Heart right ventricle (tissue), 16 donors: ENCODE measurements at regions not wholly inside any gene's neighbourhood (a gene's known extent, or its start where the extent isn't known, plus 50 kb on each side); places are given as distances from the start of the nearest gene placed in this dataset.

Source experiments
- ATAC-seq, 8 donors: fragments of 200-7000 bp; cut with Tn5 transposase; one replicate each; pipeline ENCODE4 v1.9.1; 2020; ENCODE audit warnings: mild to moderate bottlenecking in 8 of 8, moderate library complexity in 8 of 8, moderate number of reproducible peaks in 1 of 8
- DNase-seq, 2 donors: peaks; one replicate each; pipeline ENCODE4 v3.0.0-alpha.2; 2020
- H3K27ac ChIP-seq, 10 donors: fragments of 200-600 bp; sonication (generic) in 2 of 10; one replicate each; pipeline versions ENCODE4 v1.5.0 to v1.8.0; 2020 to 2022; ENCODE audit warnings: mild to moderate bottlenecking in 3 of 10
- H3K27me3 ChIP-seq, 7 donors: fragments of 200-600 bp; one replicate each; pipeline ENCODE4 v1.8.0; 2021 to 2022; ENCODE audit warnings: mild to moderate bottlenecking in 2 of 7
- H3K36me3 ChIP-seq, 9 donors: fragments of 200-600 bp; sonication (generic) in 1 of 9; one replicate each; pipeline versions ENCODE4 v1.5.0 to v1.8.0; 2020 to 2022; ENCODE audit warnings: mild to moderate bottlenecking in 2 of 9
- H3K4me1 ChIP-seq, 9 donors: fragments of 200-600 bp; sonication (generic) in 1 of 9; one replicate each; pipeline versions ENCODE4 v1.5.0 to v1.8.0; 2020 to 2022; ENCODE audit warnings: mild to moderate bottlenecking in 4 of 9
- H3K4me3 ChIP-seq, 10 donors: fragments of 200-600 bp; sonication (generic) in 2 of 10; one replicate each; pipeline versions ENCODE4 v1.5.0 to v1.8.0; 2020 to 2022; ENCODE audit warnings: mild to moderate bottlenecking in 7 of 10, moderate library complexity in 2 of 10
- H3K9me3 ChIP-seq, 11 donors: fragments of 200-600 bp in 10 of 11; sonication (generic) in 2 of 11; one replicate each; pipeline versions ENCODE4 v1.5.0 to v1.8.0; 2013 to 2022; ENCODE audit warnings: mild to moderate bottlenecking in 2 of 11, control low read depth in 1 of 11, moderate library complexity in 1 of 11
- WGBS, 2 donors: extraction: QIAGEN DNeasy Blood & Tissue Kit; methylation state at CpG; one replicate each; pipeline ENCODE4 v1.1.7; 2013; ENCODE audit warnings: inconsistent platforms in 1 of 2; 5-methylcytosine and 5-hydroxymethylcytosine counted together
- intact Hi-C, 10 donors: fragments of 100-400 bp; cut with DNase I; formaldehyde crosslinking; loops; one replicate each; pipeline versions ENCODE4 v1.11.1 to v1.14.2; 2022
- TF ChIP-seq, protein P1 (sequence below), 9 donors: fragments of 200-600 bp; sonication (generic) in 2 of 9; IDR thresholded peaks; one replicate each; pipeline versions ENCODE4 v1.5.0 to v1.8.0; 2021 to 2022; ENCODE audit warnings: antibody characterized with exemption in 9 of 9, mild to moderate bottlenecking in 5 of 9, moderate library complexity in 1 of 9
- donor health status: Arrhythmogenic right ventricular cardiomyopathy.
- donor health status: ischemic (EF 13 %, LVEDD 7.1; RV severe dilation, severe dysfunction).
- donor health status: healthy with polysubstance abuse.
- donor health status: DM: no; HTN: yes; CAD: no.
- donor health status: DM: no; HTN: no; CAD: no.
- donor health status: ischemic (EF 25% LVEDD 6.9; RV normal size, moderate dysfunction).
- donor health status: ischemic (EF 25% LVEDD 5.7; RV mildly dilated, moderate dysfunction).
- donor health status: healthy.
- donor health status: DM: yes; HTN: yes; CAD: no.
- donor health status: Ischemic cardiomyopathy.
- donor health status: ischemic (EF 35%, LVEDD 5.7; RV mildly dilated, moderate dysfunction).
- donor health status: nonischemic (EF 11% LVEDD 7.7; RV severe dilation, severe dysfunction).
- donor health status: DM: yes; HTN: yes; CAD: no.
- donor health status: PGD.
- donor health status: ischemic (EF 29% LVEDD 5.4; RV normal size, mild dysfunction).
- donor health status: nonischemic (EF 23%, LVEDD 6.1; RV moderate dilation, normal function).

DNA sequence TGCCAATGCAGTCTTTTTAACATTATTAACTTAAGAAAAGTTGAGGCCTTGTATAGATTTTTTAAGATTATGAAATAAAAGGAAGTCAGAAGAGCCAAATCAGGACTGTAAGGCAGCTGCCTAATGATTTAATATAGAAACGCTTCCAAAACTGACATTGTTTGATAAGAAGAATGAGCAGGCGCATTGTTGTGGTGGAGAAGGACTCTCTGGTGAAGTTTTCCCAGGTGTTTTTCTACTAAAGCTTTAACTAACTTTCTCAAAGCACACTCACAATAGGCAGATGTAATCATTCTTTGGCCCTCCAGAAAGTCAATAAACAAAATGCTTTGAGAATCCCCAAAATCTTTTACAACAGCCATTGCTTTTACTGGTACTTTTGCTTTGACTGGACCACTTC, 288.6 kb upstream of the FIGN start:
- WGBS, 2 donors: 61 to 70% methylated on average over 2 of the region's 2 CpGs
- H3K27ac ChIP-seq: peak overlapping the region in 2 of 10 donors; percentile 11 to 68

DNA sequence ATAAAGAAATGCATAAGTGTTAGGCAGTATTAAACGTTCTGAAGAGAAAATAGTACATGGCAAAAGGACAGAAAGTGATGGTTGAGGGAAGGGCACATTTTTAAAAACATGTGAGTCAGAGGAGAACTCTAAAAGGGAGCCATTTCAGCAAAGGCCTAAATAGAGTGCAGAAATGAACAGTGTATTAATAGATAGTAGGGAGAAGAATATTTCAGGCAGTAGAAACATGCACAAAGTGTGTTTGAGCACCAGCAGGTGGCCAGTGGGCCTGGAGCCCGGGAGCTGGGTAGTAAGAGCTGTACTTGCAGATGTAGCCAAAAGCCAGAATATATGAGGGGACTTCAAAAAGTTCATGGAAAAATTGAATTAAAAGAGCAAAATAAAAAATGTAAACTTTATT, 288.1 kb upstream of the FIGN start:
- H3K36me3 ChIP-seq: no peaks in the 10 kb centered on the region
- peaks cover 0 to 9% (median 0%) of the 10 kb centered on the region in 9 donors for H3K4me1 ChIP-seq
- WGBS, 2 donors: 35 to 36% methylated on average over 2 of the region's 2 CpGs
- no peak overlapping the region for H3K4me3 ChIP-seq
- peak overlapping the region in 3 of 10 donors; percentile 6 to 68 (median 11) for H3K27ac ChIP-seq
- TF ChIP-seq, protein P1, sequence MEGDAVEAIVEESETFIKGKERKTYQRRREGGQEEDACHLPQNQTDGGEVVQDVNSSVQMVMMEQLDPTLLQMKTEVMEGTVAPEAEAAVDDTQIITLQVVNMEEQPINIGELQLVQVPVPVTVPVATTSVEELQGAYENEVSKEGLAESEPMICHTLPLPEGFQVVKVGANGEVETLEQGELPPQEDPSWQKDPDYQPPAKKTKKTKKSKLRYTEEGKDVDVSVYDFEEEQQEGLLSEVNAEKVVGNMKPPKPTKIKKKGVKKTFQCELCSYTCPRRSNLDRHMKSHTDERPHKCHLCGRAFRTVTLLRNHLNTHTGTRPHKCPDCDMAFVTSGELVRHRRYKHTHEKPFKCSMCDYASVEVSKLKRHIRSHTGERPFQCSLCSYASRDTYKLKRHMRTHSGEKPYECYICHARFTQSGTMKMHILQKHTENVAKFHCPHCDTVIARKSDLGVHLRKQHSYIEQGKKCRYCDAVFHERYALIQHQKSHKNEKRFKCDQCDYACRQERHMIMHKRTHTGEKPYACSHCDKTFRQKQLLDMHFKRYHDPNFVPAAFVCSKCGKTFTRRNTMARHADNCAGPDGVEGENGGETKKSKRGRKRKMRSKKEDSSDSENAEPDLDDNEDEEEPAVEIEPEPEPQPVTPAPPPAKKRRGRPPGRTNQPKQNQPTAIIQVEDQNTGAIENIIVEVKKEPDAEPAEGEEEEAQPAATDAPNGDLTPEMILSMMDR (IDR thresholded peaks at IDR 0.05): peak in 1 of 9 donors; percentile 23
- intact Hi-C loops: no loop called here
- ATAC-seq (peak in 7 of 8 donors; percentile 52 to 90 (median 72)), DNase-seq (peak; percentile 16 to 41)
- no peaks in the 10 kb centered on the region for H3K27me3 ChIP-seq
- peaks cover 0 to 5% (median 0%) of the 10 kb centered on the region in 11 donors for H3K9me3 ChIP-seq

More for the DNA sequence above, 288.6 kb upstream of the FIGN start:
- TF ChIP-seq, protein P1 (IDR thresholded peaks at IDR 0.05): no peak
- H3K9me3 ChIP-seq: peaks cover 0 to 5% (median 0%) of the 10 kb centered on the region in 11 donors
- H3K36me3 ChIP-seq: no peaks in the 10 kb centered on the region
- no peak overlapping the region for H3K4me3 ChIP-seq
- peaks cover 0 to 9% (median 0%) of the 10 kb centered on the region in 9 donors for H3K4me1 ChIP-seq
- DNase-seq (no peak), ATAC-seq (no peak)
- intact Hi-C loops: no loop called here
- no peaks in the 10 kb centered on the region for H3K27me3 ChIP-seq

DNA sequence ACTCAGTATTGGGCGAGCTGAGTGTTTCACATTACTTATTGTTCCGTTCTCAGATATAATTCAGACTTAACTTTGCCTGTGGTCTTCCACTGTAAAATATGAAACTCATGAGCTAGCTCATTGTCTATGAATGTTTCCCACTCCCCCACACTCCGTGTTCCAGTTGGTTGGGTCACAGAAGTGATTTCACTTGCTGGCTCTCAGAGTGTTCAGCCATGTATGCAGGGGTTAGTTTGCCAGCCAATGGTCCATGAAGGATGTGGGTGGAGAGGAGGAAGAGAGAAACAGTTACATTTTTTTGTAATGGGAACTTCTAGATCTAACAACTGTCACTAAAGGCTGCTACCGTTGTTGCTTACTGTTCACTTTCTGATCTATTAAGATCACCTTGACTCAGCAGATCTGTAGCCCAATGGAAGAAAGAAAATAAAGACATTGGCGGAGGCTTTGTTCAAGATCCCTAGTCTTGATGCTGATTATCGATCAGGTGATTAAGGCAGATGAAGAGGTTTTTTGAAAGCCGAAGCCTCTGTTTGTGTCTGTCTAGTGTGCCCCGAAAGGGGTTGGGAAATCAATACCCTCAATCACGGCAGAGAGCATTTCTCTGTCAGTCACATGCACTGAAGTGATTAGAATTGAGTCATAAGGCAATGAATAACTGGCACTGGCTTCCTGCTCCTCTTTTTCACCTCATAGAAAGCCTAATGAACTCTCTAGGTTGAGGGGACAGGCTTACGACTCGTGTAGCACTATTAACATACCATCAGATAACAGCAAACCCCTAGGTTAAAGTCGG, 279.7 kb upstream of the FIGN start:
- no peaks in the 10 kb centered on the region for H3K4me1 ChIP-seq
- H3K4me3 ChIP-seq: no peak overlapping the region
- DNase-seq: peak in 1 of 2 donors; percentile 16
- H3K27ac ChIP-seq: peak overlapping the region in 3 of 10 donors; percentile 10 to 49 (median 29)
- H3K9me3 ChIP-seq: no peaks in the 10 kb centered on the region
- TF ChIP-seq, protein P1 (IDR thresholded peaks at IDR 0.05): no peak
- peak in 7 of 8 donors; percentile 51 to 92 (median 86) for ATAC-seq
- 73 to 81% methylated on average over 12 of the region's 12 CpGs for WGBS, 2 donors
- no peaks in the 10 kb centered on the region for H3K27me3 ChIP-seq
- H3K36me3 ChIP-seq: no peaks in the 10 kb centered on the region
- intact Hi-C loops: no loop called here

DNA sequence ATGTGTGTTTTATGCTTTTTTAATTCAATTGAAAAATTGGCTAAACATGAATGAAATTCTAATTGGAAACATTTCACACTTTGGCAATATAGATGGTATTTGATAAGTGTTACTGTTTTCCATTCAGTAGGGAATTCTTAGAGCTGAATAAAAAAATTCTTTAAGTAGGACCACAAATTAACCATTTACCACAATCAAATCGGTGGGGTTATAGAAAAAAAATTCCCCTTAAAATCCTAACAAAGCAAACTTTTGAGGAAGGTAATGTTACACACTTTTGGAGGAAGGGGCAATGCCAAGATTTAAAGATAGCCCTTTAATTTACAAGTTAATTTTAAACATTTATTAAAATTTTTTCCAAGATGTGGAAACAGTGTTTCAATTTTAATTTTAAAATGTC, 279.0 kb upstream of the FIGN start:
- DNase-seq (no peak), ATAC-seq (no peak)
- H3K27me3 ChIP-seq: no peaks in the 10 kb centered on the region
- no peaks in the 10 kb centered on the region for H3K36me3 ChIP-seq
- H3K27ac ChIP-seq: peak overlapping the region in 6 of 10 donors; percentile 7 to 45 (median 33)
- H3K4me1 ChIP-seq: no peaks in the 10 kb centered on the region
- no peak overlapping the region for H3K4me3 ChIP-seq
- no peaks in the 10 kb centered on the region for H3K9me3 ChIP-seq
- WGBS, 2 donors: 81 to 89% methylated on average over 1 of the region's 1 CpG
- intact Hi-C loops: no loop called here
- TF ChIP-seq, protein P1 (IDR thresholded peaks at IDR 0.05): no peak
